ENCODE measurements at regions not wholly inside any gene's neighbourhood (a gene's known extent, or its start where the extent isn't known, plus 50 kb on each side); places are given as distances from the start of the nearest gene placed in this dataset.
"Not testable (repeated sequence)": the region's sequence is repeated elsewhere in the genome, so short reads cannot be mapped to it uniquely, and the experiment has no call there.

DNA sequence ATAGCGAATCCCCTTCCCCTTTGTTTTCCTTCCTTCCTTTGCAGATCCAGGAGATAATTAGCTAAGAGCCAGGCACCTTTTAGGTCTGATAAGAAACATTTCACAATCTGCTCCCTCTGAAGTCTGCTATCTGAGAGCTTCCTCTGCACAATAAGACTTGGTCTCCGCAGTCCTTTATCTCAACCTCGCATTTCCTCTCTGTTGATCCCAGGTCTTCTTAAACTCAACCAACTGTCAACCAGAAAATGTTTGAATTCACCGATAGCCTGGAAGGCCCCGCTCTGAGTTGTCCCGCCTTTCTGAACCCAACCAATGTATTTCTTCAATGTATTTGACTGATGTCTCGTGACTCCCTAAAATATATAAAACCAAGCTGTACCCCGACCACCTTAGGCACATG is 78.4 kb upstream of the CTDP1 start:
- TF ChIP-seq, protein P1, sequence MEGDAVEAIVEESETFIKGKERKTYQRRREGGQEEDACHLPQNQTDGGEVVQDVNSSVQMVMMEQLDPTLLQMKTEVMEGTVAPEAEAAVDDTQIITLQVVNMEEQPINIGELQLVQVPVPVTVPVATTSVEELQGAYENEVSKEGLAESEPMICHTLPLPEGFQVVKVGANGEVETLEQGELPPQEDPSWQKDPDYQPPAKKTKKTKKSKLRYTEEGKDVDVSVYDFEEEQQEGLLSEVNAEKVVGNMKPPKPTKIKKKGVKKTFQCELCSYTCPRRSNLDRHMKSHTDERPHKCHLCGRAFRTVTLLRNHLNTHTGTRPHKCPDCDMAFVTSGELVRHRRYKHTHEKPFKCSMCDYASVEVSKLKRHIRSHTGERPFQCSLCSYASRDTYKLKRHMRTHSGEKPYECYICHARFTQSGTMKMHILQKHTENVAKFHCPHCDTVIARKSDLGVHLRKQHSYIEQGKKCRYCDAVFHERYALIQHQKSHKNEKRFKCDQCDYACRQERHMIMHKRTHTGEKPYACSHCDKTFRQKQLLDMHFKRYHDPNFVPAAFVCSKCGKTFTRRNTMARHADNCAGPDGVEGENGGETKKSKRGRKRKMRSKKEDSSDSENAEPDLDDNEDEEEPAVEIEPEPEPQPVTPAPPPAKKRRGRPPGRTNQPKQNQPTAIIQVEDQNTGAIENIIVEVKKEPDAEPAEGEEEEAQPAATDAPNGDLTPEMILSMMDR (conservative IDR thresholded peaks at IDR 0.05; ENCODE audit: low read depth, low read length), result no peak
- H3K4me3 ChIP-seq (ENCODE audit: low read depth, low read length), result no peak overlapping the region
- no peak for DNase-seq (ENCODE audit: low read depth)

DNA sequence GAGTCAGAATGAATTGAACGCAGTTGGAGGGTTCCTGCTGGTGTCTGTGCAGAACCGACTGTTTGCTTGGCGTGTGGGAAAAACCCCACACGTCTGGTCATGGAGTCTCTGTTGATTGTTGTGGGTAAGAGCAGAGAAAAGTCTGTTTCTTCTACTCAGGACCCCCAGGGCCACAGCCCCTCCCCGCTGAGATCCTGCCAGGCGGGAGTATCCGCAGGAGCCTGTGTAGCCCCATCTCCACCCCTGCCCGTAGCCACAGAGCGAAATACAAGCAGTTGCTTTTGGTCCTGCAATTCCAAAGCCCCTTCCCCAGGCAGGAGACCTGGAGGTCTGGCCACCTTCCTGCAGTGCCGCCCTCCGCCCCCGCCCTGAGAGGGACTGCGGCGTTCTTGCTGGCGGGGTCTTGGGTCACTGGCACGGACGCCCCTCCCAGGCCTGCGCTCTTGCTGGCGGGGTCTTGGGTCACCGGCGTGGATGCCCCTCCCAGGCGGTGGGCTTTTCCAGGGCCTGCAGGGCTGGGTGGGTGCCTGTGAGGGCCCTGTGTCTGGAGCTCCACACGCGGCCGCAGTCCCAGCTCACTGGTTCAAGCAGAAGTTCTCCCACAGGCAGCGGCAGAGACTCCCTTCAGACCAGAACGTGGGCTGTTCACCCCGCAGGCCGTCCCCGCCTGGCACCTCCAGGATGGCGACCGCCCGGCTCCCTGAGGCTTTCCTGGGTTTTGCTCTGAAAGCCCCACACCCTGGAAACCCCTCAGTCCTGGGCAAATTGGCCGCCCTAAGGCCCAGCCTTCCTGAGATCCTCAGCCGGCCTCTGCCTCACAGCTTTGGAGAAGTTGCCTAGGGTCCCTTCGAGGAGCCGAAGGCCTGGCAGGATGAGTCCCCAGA is 76.0 kb upstream of the CTDP1 start:
- no peak for DNase-seq (ENCODE audit: low read depth)
- TF ChIP-seq, protein P1 (conservative IDR thresholded peaks at IDR 0.05; ENCODE audit: low read depth, low read length), result no peak
- no peak overlapping the region for H3K4me3 ChIP-seq (ENCODE audit: low read depth, low read length)

DNA sequence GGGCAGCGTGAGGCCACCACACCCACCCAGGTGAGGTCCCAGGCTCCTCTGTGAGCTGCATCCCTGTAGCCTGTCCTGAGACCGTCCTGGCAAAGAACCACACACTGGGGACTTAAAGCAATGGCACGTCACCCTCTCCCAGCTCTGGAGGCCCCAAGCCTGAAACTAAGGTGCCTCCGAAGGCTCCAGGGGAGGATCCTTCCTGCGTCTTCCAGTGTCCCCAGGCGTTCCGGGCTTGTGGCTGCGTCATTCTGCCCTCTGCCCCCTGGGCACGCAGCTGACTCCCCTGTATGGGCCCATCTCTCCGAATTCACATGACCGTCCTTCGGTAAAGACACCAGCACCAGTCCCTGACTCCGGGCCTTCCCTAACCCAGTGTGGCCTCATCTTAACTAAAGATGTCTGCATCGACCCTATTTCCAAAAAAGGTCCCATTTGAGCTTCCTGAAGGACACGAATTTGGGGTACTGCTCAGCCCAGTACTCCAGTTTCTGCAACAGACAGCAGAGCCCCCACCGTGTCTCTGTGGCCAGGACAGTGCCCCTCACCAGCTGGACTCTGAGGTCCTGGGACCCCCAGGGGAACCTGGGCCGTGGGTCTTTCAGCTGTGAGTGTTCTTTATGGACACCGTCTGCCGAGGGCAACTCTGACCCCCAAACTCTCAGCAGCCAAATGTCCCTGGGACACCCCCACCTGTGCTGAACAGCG is 75.2 kb upstream of the CTDP1 start:
- no peak for DNase-seq (ENCODE audit: low read depth)
- TF ChIP-seq, protein P1 (conservative IDR thresholded peaks at IDR 0.05; ENCODE audit: low read depth, low read length), result no peak

DNA sequence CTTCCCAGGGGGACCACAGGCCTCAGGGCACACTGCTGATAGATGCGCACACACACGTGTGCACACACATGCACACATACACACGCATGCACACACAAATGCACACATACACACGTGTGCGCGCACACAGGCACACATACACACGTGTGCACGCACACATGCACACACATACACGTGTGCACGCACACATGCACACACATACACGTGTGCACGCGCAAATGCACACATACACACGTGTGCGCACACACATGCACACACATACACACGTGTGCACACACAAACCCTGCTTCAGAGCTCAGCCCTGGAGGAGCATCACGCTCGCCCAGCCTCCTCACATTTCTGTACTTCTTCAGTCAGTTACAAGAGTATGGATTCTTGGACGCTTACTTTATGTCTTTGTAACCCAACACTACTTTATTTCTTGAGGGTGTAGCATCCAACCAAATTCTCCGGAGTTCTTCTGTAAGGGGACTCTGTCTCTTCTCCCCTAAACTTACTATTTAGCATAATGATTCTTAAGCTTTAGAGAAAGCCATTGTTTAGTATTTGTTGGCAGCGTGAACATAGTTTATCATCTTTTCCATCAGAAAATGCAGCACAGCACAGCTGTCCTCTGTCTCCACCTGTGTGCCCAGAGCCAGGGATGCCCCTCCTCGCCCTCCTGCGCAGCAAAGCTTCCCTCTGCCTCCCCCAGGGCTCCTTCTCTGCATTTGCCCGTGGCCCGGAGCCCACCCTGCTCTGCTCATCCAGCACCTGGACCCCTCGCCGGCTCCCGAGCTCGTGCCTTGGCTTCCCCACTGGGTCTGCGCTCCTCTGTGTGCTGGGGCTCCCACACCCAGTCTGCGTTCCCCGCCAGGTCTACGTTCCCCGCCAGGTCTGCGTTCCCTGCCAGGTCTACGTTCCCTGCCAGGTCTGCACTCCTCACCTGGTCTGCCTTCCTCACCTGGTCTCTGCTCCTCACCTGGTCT is 74.4 kb upstream of the CTDP1 start:
- no peak for DNase-seq (ENCODE audit: low read depth)
- no peak overlapping the region for H3K4me3 ChIP-seq (ENCODE audit: low read depth, low read length)
- TF ChIP-seq, protein P1 (conservative IDR thresholded peaks at IDR 0.05; ENCODE audit: low read depth, low read length), result no peak

More for the DNA sequence above, 75.2 kb upstream of the CTDP1 start:
- no peak overlapping the region for H3K4me3 ChIP-seq (ENCODE audit: low read depth, low read length)

DNA sequence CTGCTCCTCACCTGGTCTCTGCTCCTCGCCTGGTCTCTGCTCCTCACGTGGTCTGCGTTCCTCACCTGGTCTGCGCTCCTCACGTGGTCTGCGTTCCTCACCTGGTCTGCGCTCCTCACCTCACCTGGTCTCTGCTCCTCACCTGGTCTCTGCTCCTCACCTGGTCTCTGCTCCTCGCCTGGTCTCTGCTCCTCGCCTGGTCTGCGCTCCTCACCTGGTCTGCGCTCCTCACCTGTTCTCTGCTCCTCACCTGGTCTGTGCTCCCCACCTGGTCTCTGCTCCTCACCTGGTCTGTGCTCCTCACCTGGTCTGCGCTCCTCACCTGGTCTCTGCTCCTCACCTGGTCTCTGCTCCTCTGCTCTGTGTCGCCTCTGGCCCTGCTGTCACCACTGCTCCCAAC is 73.5 kb upstream of the CTDP1 start:
- DNase-seq (ENCODE audit: low read depth); H3K4me3 ChIP-seq (ENCODE audit: low read depth, low read length): not testable (repeated sequence)

DNA sequence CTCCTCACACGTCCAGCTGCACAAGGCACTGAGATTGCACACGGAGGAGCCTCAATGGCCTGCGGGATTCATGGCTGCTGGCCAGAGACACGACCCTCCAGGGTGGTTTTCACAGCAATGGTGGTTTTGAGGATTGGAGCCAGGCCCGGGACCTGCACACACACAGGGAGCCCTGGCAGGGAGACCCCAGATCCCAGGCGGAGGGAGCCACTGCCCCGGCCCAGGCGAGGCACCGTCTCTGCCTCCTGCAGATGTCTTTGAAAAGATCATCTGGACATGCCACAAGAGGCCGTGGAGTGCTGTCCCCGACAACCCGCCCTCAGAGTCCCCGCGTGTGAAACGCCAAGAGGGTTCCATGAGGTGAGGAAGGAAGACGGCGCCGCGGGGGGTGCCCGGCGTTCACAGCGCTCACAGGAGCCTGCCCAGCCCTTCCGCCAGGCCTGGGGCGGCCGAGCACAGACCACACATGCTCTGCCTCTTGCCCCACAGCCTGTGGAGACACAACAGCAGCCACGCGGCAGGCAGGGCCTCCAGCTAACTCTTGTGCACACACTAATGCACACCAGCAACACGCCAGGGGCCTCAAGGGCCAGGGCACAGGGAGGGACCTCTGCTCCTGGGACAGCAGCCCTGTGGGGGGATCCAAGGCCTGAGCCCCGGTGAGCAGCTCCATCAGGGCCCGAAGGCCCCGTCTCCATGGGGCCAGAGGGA is 72.8 kb upstream of the CTDP1 start:
- TF ChIP-seq, protein P1 (conservative IDR thresholded peaks at IDR 0.05; ENCODE audit: low read depth, low read length), result no peak
- H3K4me3 ChIP-seq (ENCODE audit: low read depth, low read length), result no peak overlapping the region
- DNase-seq (ENCODE audit: low read depth), result no peak
